ENCODE measurements at regions not wholly inside any gene's neighbourhood (a gene's known extent, or its start where the extent isn't known, plus 50 kb on each side); places are given as distances from the start of the nearest gene placed in this dataset.

DNA sequence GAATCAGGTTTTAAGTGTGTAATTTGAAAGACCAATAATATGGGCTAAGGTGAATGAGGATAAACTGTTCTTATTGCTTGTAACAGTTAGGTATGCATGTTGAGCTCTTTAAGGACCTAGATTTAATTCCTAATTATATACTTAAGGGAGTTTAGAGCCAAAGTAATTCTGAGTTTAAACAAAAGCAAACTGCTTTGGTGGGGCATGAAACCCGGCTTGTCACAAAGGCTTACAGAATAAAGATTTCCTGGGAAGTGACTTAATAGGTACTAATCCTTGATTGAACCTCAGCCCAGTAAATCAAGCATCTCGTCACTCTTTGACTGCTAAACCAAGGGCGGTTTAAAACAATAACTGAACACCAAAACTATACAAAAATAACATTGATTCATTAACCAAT is 1324.2 kb downstream of the RPA4 start:
- TF ChIP-seq, protein P1, sequence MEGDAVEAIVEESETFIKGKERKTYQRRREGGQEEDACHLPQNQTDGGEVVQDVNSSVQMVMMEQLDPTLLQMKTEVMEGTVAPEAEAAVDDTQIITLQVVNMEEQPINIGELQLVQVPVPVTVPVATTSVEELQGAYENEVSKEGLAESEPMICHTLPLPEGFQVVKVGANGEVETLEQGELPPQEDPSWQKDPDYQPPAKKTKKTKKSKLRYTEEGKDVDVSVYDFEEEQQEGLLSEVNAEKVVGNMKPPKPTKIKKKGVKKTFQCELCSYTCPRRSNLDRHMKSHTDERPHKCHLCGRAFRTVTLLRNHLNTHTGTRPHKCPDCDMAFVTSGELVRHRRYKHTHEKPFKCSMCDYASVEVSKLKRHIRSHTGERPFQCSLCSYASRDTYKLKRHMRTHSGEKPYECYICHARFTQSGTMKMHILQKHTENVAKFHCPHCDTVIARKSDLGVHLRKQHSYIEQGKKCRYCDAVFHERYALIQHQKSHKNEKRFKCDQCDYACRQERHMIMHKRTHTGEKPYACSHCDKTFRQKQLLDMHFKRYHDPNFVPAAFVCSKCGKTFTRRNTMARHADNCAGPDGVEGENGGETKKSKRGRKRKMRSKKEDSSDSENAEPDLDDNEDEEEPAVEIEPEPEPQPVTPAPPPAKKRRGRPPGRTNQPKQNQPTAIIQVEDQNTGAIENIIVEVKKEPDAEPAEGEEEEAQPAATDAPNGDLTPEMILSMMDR (conservative IDR thresholded peaks at IDR 0.05; ENCODE audit: low read depth, low read length), result no peak
- TF ChIP-seq RAD21 (IDR thresholded peaks at IDR 0.05; ENCODE audit: low read length) (no peak), POLR2A (IDR thresholded peaks at IDR 0.05; ENCODE audit: low read depth, low read length) (no peak)
